ENCODE measurements at regions not wholly inside any gene's neighbourhood (a gene's known extent, or its start where the extent isn't known, plus 50 kb on each side); places are given as distances from the start of the nearest gene placed in this dataset.

DNA sequence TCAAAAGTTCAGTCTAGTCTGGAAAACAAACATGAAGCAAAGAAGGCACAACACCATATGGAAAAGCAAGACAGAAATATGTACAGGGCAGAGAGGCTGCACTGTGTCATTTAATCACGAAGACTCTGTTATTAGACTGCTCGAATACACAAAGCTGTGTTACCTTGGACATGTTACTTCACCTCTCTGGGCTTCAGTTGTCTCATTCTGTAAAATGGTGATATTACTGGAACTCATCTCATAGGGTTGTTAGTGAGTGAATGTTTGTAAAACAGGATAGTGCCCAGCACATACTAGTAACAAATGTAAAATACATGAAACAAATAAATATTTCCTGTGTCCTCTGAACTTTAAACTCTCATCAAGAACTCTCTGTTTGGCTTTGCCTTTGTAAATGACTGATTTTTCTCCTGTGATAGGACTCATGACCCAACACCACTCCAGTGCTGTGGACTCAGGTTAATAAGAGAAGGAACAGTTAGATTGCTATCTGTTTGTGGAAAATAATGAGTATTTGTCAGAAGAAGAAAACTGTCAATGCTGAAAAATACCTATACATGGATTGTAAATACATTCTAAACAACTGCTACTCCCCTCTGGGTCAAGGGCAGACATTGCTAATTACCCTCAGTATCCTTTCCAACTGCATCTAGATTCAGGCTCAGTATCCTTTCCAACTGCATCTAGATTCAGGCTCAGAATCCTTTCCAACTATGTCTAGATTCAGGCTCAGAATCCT is 62.3 kb downstream of the ZIC5 start:
- no peak for TF ChIP-seq EP300 (IDR thresholded peaks at IDR 0.05)
- TF ChIP-seq POLR2A (IDR thresholded peaks at IDR 0.05), result no peak
